ENCODE measurements at regions not wholly inside any gene's neighbourhood (a gene's known extent, or its start where the extent isn't known, plus 50 kb on each side); places are given as distances from the start of the nearest gene placed in this dataset.

GRCh38 chr4:58688568-58688967, 1578.4 kb upstream of the IGFBP7 start:
- H3K4me3 ChIP-seq (ENCODE audit: low read depth, low read length) = no peak overlapping the region

GRCh38 chr4:58679886-58680285, 1569.7 kb upstream of the IGFBP7 start:
- no peaks in the 10 kb centered on the region for H3K27me3 ChIP-seq (replicated peaks)
- no peak for TF ChIP-seq CTCF (IDR thresholded peaks at IDR 0.05; ENCODE audit: low read depth, low read length, missing control alignments)
- DNase-seq = no peak
- no peaks in the 10 kb centered on the region for H3K36me3 ChIP-seq (replicated peaks)
- no peak overlapping the region for H3K27ac ChIP-seq
- H3K4me3 ChIP-seq (ENCODE audit: low read depth, low read length) = no peak overlapping the region
- in situ Hi-C loops (cut with HindIII; ENCODE audit: low pct_ligation_motif_present, low sequenced_read_pairs) = no loop called here

More at GRCh38 chr4:58688568-58688967, 1578.4 kb upstream of the IGFBP7 start:
- Histone ChIP-seq H3K36me3 (replicated peaks) (no peaks in the 10 kb centered on the region), H3K27ac (no peak overlapping the region), H3K27me3 (replicated peaks) (no peaks in the 10 kb centered on the region)
- TF ChIP-seq CTCF (IDR thresholded peaks at IDR 0.05; ENCODE audit: low read depth, low read length, missing control alignments) = no peak
- in situ Hi-C loops (cut with HindIII; ENCODE audit: low pct_ligation_motif_present, low sequenced_read_pairs) = no loop called here
- no peak for DNase-seq

- in situ Hi-C loops (cut with HindIII; ENCODE audit: low pct_ligation_motif_present, low sequenced_read_pairs) = no loop called here
- no peak overlapping the region for H3K4me3 ChIP-seq (ENCODE audit: low read depth, low read length)
- no peak for DNase-seq
- H3K27ac ChIP-seq = no peak overlapping the region
- no peak for TF ChIP-seq CTCF (IDR thresholded peaks at IDR 0.05; ENCODE audit: low read depth, low read length, missing control alignments)
- no peaks in the 10 kb centered on the region for H3K36me3 ChIP-seq (replicated peaks)
- H3K27me3 ChIP-seq (replicated peaks) = no peaks in the 10 kb centered on the region
Measured at GRCh38 chr4:58679051-58679450, 1568.9 kb upstream of the IGFBP7 start.

- in situ Hi-C loops (cut with HindIII; ENCODE audit: low pct_ligation_motif_present, low sequenced_read_pairs) = no loop called here
- TF ChIP-seq CTCF (IDR thresholded peaks at IDR 0.05; ENCODE audit: low read depth, low read length, missing control alignments) = no peak
- Histone ChIP-seq H3K27ac (no peak overlapping the region), H3K4me3 (ENCODE audit: low read depth, low read length) (no peak overlapping the region), H3K36me3 (replicated peaks) (no peaks in the 10 kb centered on the region), H3K27me3 (replicated peaks) (no peaks in the 10 kb centered on the region)
- no peak for DNase-seq
Measured at GRCh38 chr4:58669783-58670182, 1559.6 kb upstream of the IGFBP7 start.

- no peak for DNase-seq
- Histone ChIP-seq H3K36me3 (replicated peaks) (no peaks in the 10 kb centered on the region), H3K4me3 (ENCODE audit: low read depth, low read length) (no peak overlapping the region), H3K27ac (no peak overlapping the region), H3K27me3 (replicated peaks) (no peaks in the 10 kb centered on the region)
- in situ Hi-C loops (cut with HindIII; ENCODE audit: low pct_ligation_motif_present, low sequenced_read_pairs) = no loop called here
- no peak for TF ChIP-seq CTCF (IDR thresholded peaks at IDR 0.05; ENCODE audit: low read depth, low read length, missing control alignments)
Measured at GRCh38 chr4:58665649-58666048, 1555.5 kb upstream of the IGFBP7 start.

- Histone ChIP-seq H3K27ac (no peak overlapping the region), H3K36me3 (replicated peaks) (no peaks in the 10 kb centered on the region), H3K4me3 (ENCODE audit: low read depth, low read length) (no peak overlapping the region), H3K27me3 (replicated peaks) (no peaks in the 10 kb centered on the region)
- in situ Hi-C loops (cut with HindIII; ENCODE audit: low pct_ligation_motif_present, low sequenced_read_pairs) = no loop called here
- TF ChIP-seq CTCF (IDR thresholded peaks at IDR 0.05; ENCODE audit: low read depth, low read length, missing control alignments) = no peak
- DNase-seq = no peak
Measured at GRCh38 chr4:58658701-58659100, 1548.5 kb upstream of the IGFBP7 start.

Measured in brain microvascular endothelial cell (primary cell).